H1 (cell line): ENCODE measurements at regions not wholly inside any gene's neighbourhood (a gene's known extent, or its start where the extent isn't known, plus 50 kb on each side); places are given as distances from the start of the nearest gene placed in this dataset.

ENCODE experiments used
- CTCF ChIA-PET: fragments of 300-600 bp; sonication (Branson Sonifier 250); formaldehyde crosslinking; loops from one replicate; lab custom pipeline; 2021; ENCODE audit not compliant: partially characterized antibody; lab: Charles Lee
- POLR2A ChIA-PET: fragments of 300-600 bp; sonication (Branson Sonifier 250); formaldehyde crosslinking; loops from one replicate; lab custom pipeline; 2021; ENCODE audit warnings: inconsistent platforms; ENCODE audit not compliant: partially characterized antibody; lab: Charles Lee
- DNase-seq, 2 experiments: peaks; one replicate each; pipeline versions ENCODE4 v3.0.0 to v3.0.0-alpha.2; 2010 to 2022; ENCODE audit warnings: low spot score in 2 of 2, low read depth in 1 of 2, mixed read lengths in 1 of 2
- FAIRE-seq: peaks from 2 replicates; lab custom pipeline; 2011; peaks lifted over from hg19 to GRCh38; lab: Jason Lieb, UNC
- H2AFZ ChIP-seq: 2 replicates; pipeline ENCODE4 v1.8.1; 2012; ENCODE audit warnings: low read length, inconsistent platforms
- H2AK5ac ChIP-seq: 2 replicates; pipeline ENCODE4 v1.6.1; 2013; ENCODE audit warnings: low read depth, low read length
- H2BK120ac ChIP-seq: replicated peaks from 2 replicates; pipeline ENCODE3; 2013; ENCODE audit warnings: low read depth, low read length, inconsistent platforms
- H2BK12ac ChIP-seq: 2 replicates; pipeline ENCODE4 v1.6.1; 2013; ENCODE audit warnings: low read depth, low read length
- H2BK15ac ChIP-seq: 2 replicates; pipeline ENCODE4 v1.6.1; 2013; ENCODE audit warnings: low read length
- H2BK20ac ChIP-seq: 2 replicates; pipeline ENCODE4 v1.6.1; 2013; ENCODE audit warnings: low read length
- H2BK5ac ChIP-seq: 2 replicates; pipeline ENCODE4 v1.6.1; 2013; ENCODE audit warnings: low read depth, low read length
- H3K14ac ChIP-seq: 2 replicates; pipeline ENCODE4 v1.6.1; 2013; ENCODE audit warnings: inconsistent platforms; ENCODE audit not compliant: insufficient read length
- H3K18ac ChIP-seq: 2 replicates; pipeline ENCODE4 v1.6.1; 2013; ENCODE audit warnings: low read length; ENCODE audit errors: extremely low read depth
- H3K23ac ChIP-seq: 2 replicates; pipeline ENCODE4 v1.6.1; 2013; ENCODE audit warnings: inconsistent platforms; ENCODE audit not compliant: insufficient read length
- H3K23me2 ChIP-seq: 2 replicates; pipeline ENCODE4 v1.6.1; 2013; ENCODE audit warnings: low read depth, low read length
- H3K27ac ChIP-seq: 2 replicates; pipeline ENCODE4 v1.6.1; 2011; ENCODE audit warnings: low read depth, low read length, inconsistent platforms
- H3K27me3 ChIP-seq, 4 experiments: replicated peaks in 1 of 4; 1 replicate in 1 of 4; 2 replicates in 3 of 4; pipeline versions ENCODE4 v1.6.1 to v1.8.1; 2011 to 2013; ENCODE audit warnings: low read length in 3 of 4, mild to moderate bottlenecking in 3 of 4, inconsistent platforms in 2 of 4, mixed read lengths in 2 of 4, moderate library complexity in 1 of 4; ENCODE audit not compliant: control insufficient read depth in 3 of 4, insufficient read depth in 3 of 4; ENCODE audit errors: extremely low read depth in 1 of 4
- H3K36me3 ChIP-seq, 4 experiments: 2 replicates each; pipeline versions ENCODE4 v1.6.1 to v1.8.1; 2011 to 2013; ENCODE audit warnings: mild to moderate bottlenecking in 4 of 4, low read length in 3 of 4, moderate library complexity in 2 of 4, control low read depth in 1 of 4, inconsistent platforms in 1 of 4; ENCODE audit not compliant: insufficient read depth in 4 of 4, control insufficient read depth in 2 of 4
- H3K4ac ChIP-seq: replicated peaks from 2 replicates; pipeline ENCODE3; 2013; ENCODE audit warnings: low read length, low read depth, mixed read lengths, inconsistent platforms; ENCODE audit not compliant: insufficient read length
- H3K4me1 ChIP-seq, 4 experiments: replicated peaks in 1 of 4; 1 replicate in 1 of 4; 2 replicates in 3 of 4; pipeline versions ENCODE4 v1.6.1 to v1.8.1; 2011 to 2013; ENCODE audit warnings: low read length in 3 of 4, inconsistent platforms in 2 of 4, mixed read lengths in 1 of 4; ENCODE audit not compliant: insufficient read depth in 4 of 4, control insufficient read depth in 3 of 4
- H3K4me2 ChIP-seq, 2 experiments: 2 replicates each; pipeline versions ENCODE4 v1.6.1 to v1.8.1; 2011 to 2013; ENCODE audit warnings: low read depth in 2 of 2, low read length in 2 of 2, control low read depth in 1 of 2, inconsistent platforms in 1 of 2, mild to moderate bottlenecking in 1 of 2; ENCODE audit not compliant: insufficient read depth in 1 of 2
- H3K4me3 ChIP-seq, 4 experiments: fragments of 200-600, 300-600 bp in 1 of 4; sonication (generic), shearing (Covaris generic), sonication (Bioruptor Twin) in 1 of 4; 2 replicates each; pipeline versions ENCODE4 v1.5.1 to v1.8.1; 2011 to 2016; ENCODE audit warnings: low read length in 4 of 4, low read depth in 3 of 4, control low read depth in 2 of 4, inconsistent platforms in 2 of 4, mild to moderate bottlenecking in 2 of 4, mixed read lengths in 1 of 4, moderate library complexity in 1 of 4; ENCODE audit not compliant: insufficient read depth in 2 of 4; ENCODE audit errors: extremely low read depth in 1 of 4
- H3K56ac ChIP-seq: replicated peaks from 2 replicates; pipeline ENCODE3; 2013; ENCODE audit warnings: low read depth, mild to moderate bottlenecking, mixed read lengths, low read length, inconsistent platforms; ENCODE audit not compliant: insufficient read length
- H3K79me1 ChIP-seq: 2 replicates; pipeline ENCODE4 v1.6.1; 2013; ENCODE audit warnings: low read depth, low read length, control low read depth
- H3K79me2 ChIP-seq, 2 experiments: 2 replicates each; pipeline versions ENCODE4 v1.6.1 to v1.8.1; 2012 to 2013; ENCODE audit warnings: low read length in 2 of 2, mild to moderate bottlenecking in 2 of 2, inconsistent platforms in 1 of 2; ENCODE audit not compliant: insufficient read depth in 2 of 2, control insufficient read depth in 1 of 2
- H3K9ac ChIP-seq, 4 experiments: replicated peaks in 1 of 4; 1 replicate in 1 of 4; 2 replicates in 3 of 4; pipeline versions ENCODE4 v1.6.1 to v1.8.1; 2011 to 2013; ENCODE audit warnings: low read depth in 3 of 4, low read length in 3 of 4, control low read depth in 2 of 4, mild to moderate bottlenecking in 2 of 4, moderate library complexity in 2 of 4, inconsistent platforms in 1 of 4; ENCODE audit errors: extremely low read depth in 1 of 4
- H3K9me3 ChIP-seq, 2 experiments: 2 replicates each; pipeline versions ENCODE4 v1.6.1 to v1.8.1; 2012 to 2013; ENCODE audit warnings: mild to moderate bottlenecking in 2 of 2, moderate library complexity in 2 of 2, control low read depth in 1 of 2, inconsistent platforms in 1 of 2, low read depth in 1 of 2, low read length in 1 of 2, mixed read lengths in 1 of 2; ENCODE audit not compliant: insufficient read depth in 2 of 2
- H4K20me1 ChIP-seq, 2 experiments: replicated peaks in 1 of 2; 2 replicates each; pipeline versions ENCODE3 to v1.8.1; 2011 to 2013; ENCODE audit warnings: inconsistent platforms in 2 of 2, low read length in 2 of 2, mild to moderate bottlenecking in 1 of 2; ENCODE audit not compliant: insufficient read depth in 2 of 2, control insufficient read depth in 1 of 2
- H4K5ac ChIP-seq: 2 replicates; pipeline ENCODE4 v1.6.1; 2013; ENCODE audit warnings: low read length, low read depth, mixed read lengths, inconsistent platforms; ENCODE audit not compliant: insufficient read length
- H4K8ac ChIP-seq: 2 replicates; pipeline ENCODE4 v1.8.0; 2013; ENCODE audit warnings: mild to moderate bottlenecking, moderate library complexity, low read length, inconsistent platforms; ENCODE audit not compliant: insufficient read depth; ENCODE audit errors: extremely low read depth
- H4K91ac ChIP-seq: replicated peaks from 2 replicates; pipeline ENCODE3; 2013; ENCODE audit warnings: low read length, mixed read lengths, inconsistent platforms; ENCODE audit not compliant: insufficient read length
- BRCA1 ChIP-seq: IDR thresholded peaks from 2 replicates; pipeline ENCODE4 v1.6.1; 2012; ENCODE audit warnings: low read depth, low read length, improper control_type of control experiment
- EGR1 ChIP-seq: IDR thresholded peaks from 2 replicates; pipeline ENCODE4 v1.6.1; 2011; ENCODE audit warnings: low read depth, low read length, borderline replicate concordance
- JUN ChIP-seq: IDR thresholded peaks from 2 replicates; pipeline ENCODE4 v1.6.1; 2011; ENCODE audit warnings: low read depth, mild to moderate bottlenecking, improper control_type of control experiment, low read length
- JUND ChIP-seq: IDR thresholded peaks from 2 replicates; pipeline ENCODE4 v1.6.1; 2011; ENCODE audit warnings: mild to moderate bottlenecking, improper control_type of control experiment, low read length
- KDM1A ChIP-seq: fragments of 200-600, 300-600 bp; sonication (generic); IDR thresholded peaks from 2 replicates; pipeline ENCODE4 v1.7.1; 2016; ENCODE audit warnings: mild to moderate bottlenecking, low read length, borderline replicate concordance
- NANOG ChIP-seq: IDR thresholded peaks from 2 replicates; pipeline ENCODE4 v1.6.1; 2011; ENCODE audit warnings: low read length, low read depth, mild to moderate bottlenecking, inconsistent platforms; ENCODE audit not compliant: insufficient read depth, poor library complexity, severe bottlenecking
- NRF1 ChIP-seq: IDR thresholded peaks from 2 replicates; pipeline ENCODE4 v1.6.1; 2011; ENCODE audit warnings: mild to moderate bottlenecking, low read depth, low read length, improper control_type of control experiment
- POLR2A ChIP-seq, 2 experiments: IDR thresholded peaks; 1 replicate in 1 of 2; 2 replicates in 1 of 2; pipeline ENCODE4 v1.6.1; 2011; ENCODE audit warnings: low read depth in 2 of 2, low read length in 2 of 2, mild to moderate bottlenecking in 2 of 2; ENCODE audit errors: control extremely low read depth in 1 of 2
- SIN3A ChIP-seq, 2 experiments: IDR thresholded peaks in 1 of 2; conservative IDR thresholded peaks in 1 of 2; 2 replicates each; pipeline ENCODE4 v1.6.1; 2011 to 2012; ENCODE audit warnings: low read length in 2 of 2, improper control_type of control experiment in 1 of 2, low read depth in 1 of 2, mild to moderate bottlenecking in 1 of 2
- TCF12 ChIP-seq: IDR thresholded peaks from 2 replicates; pipeline ENCODE4 v1.6.1; 2011; ENCODE audit warnings: low read depth, mild to moderate bottlenecking, low read length
- WGBS, 2 experiments: shearing (Covaris generic) in 1 of 2; methylation state at CpG; one replicate each; pipeline versions ENCODE4 v1.1.6 to v1.1.7; 2013 to 2015; ENCODE audit warnings: low lambda C conversion rate in 2 of 2, mixed read lengths in 2 of 2, inconsistent platforms in 1 of 2, low coverage in 1 of 2, missing lambda C conversion rate in 1 of 2; ENCODE audit not compliant: insufficient replicate concordance in 2 of 2, insufficient coverage in 1 of 2, insufficient read length in 1 of 2; ENCODE audit errors: extremely low coverage in 1 of 2, missing lambda C conversion rate in 1 of 2; 5-methylcytosine and 5-hydroxymethylcytosine counted together

GRCh38 chr9:108762348-108763055, 93.3 kb downstream of the ACTL7B start:
- Histone ChIP-seq H3K4ac (no peak overlapping the region), H3K79me1 (no peaks in the 10 kb centered on the region), H4K5ac (no peak overlapping the region), H2BK5ac (no peak overlapping the region), H3K56ac (no peak overlapping the region), H3K14ac (no peak overlapping the region), H3K18ac (no peak overlapping the region), H4K8ac (no peak overlapping the region), H3K23me2 (no peaks in the 10 kb centered on the region), H3K79me2 (no peaks in the 10 kb centered on the region), H3K23ac (no peak overlapping the region), H4K91ac (no peak overlapping the region), H3K4me3 (no peak overlapping the region), H3K9me3 (no peaks in the 10 kb centered on the region), H2BK12ac (no peak overlapping the region), H3K27me3 (no peaks in the 10 kb centered on the region), H2BK20ac (no peak overlapping the region), H3K27ac (no peak overlapping the region), H2AFZ (peak overlapping the region; percentile 5; the same call in 1 of the 2 replicates), H3K36me3 (no peaks in the 10 kb centered on the region), H4K20me1 (no peaks in the 10 kb centered on the region), H3K4me2 (no peak overlapping the region), H2AK5ac (no peak overlapping the region), H3K4me1 (0 out of 7 replicates have a peak, but pooled peaks cover 0 to 2% (median 0%) of the 10 kb centered on the region in 4 experiments), H2BK120ac (no peak overlapping the region), H3K9ac (no peak overlapping the region), H2BK15ac (no peak overlapping the region)
- POLR2A ChIA-PET, result no interaction called here
- FAIRE-seq, result no peak
- 89% methylated on average over 13 of the region's 13 CpGs; no CpG with 5 or more reads in 1 of the 2 experiments for WGBS, 2 experiments
- CTCF ChIA-PET, result interaction anchor here (0.6 to 3.4 kb wide), 55 partner anchors 9 to 1340 kb away, joined by 3 to 24 read pairs (median 4); no protein-coding TSS in a partner anchor
- TF ChIP-seq POLR2A (IDR thresholded peaks at IDR 0.05; ENCODE audit: control extremely low read depth in 1 of 2, low read depth in 2 of 2, low read length in 2 of 2), result no peak
- TF ChIP-seq SIN3A (conservative IDR thresholded peaks at IDR 0.05 in 1 of 2, IDR thresholded peaks at IDR 0.05 in 1 of 2; ENCODE audit: low read depth in 1 of 2, low read length in 2 of 2), result no peak
- TF ChIP-seq BRCA1, result no peak
- TF ChIP-seq TCF12, result no peak
- no peak for TF ChIP-seq JUND
- TF ChIP-seq EGR1, result no peak
- TF ChIP-seq NRF1, result no peak
- TF ChIP-seq JUN, result no peak
- TF ChIP-seq NANOG, result no peak
- no peak for TF ChIP-seq KDM1A
- no peak for DNase-seq
